H54 (cell line): ENCODE measurements at regions not wholly inside any gene's neighbourhood (a gene's known extent, or its start where the extent isn't known, plus 50 kb on each side); places are given as distances from the start of the nearest gene placed in this dataset.
A peak's percentile ranks its signal among the peaks of the same experiment; 100 is the strongest.
"Not testable (repeated sequence)": the region's sequence is repeated elsewhere in the genome, so short reads cannot be mapped to it uniquely, and the experiment has no call there.

Source experiments
- DNase-seq: peaks from one replicate; pipeline ENCODE4 v3.0.0; 2011; ENCODE audit warnings: low spot score, mixed read lengths; ENCODE audit not compliant: insufficient read length
- FAIRE-seq: peaks from 3 replicates; lab custom pipeline; 2011; peaks lifted over from hg19 to GRCh38; lab: Jason Lieb, UNC
- POLR2A ChIP-seq: IDR thresholded peaks from 2 replicates; pipeline ENCODE4 v1.6.1; 2011; ENCODE audit warnings: low read depth, mild to moderate bottlenecking, low read length

- DNase-seq (no peak), FAIRE-seq (no peak)
- TF ChIP-seq POLR2A: no peak
Measured at GRCh38 chr11:37353192-37353591, 755.2 kb upstream of the RAG2 start.

DNA sequence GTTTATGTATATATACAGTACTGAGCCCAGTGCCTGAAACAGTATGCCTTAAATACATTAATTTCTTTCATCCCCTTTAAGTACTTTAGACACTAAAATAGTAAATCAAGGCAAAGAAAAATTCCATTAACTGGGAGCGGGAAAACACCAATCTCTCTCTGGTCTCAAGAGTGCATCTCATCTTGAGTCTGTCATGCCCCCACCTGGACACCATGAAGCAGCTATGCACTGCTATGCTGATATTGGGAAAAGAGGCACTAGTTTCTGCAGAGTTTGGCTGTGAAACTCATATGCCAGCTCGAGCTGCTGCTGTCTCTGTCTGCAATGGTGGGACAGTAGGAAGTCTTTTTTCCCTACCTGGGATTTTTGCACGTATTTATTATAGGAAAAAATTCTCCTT lies 754.4 kb upstream of the RAG2 start:
- FAIRE-seq: no peak
- no peak for TF ChIP-seq POLR2A

GRCh38 chr11:37343290-37343689 lies 745.3 kb upstream of the RAG2 start:
- no peak for TF ChIP-seq POLR2A
- FAIRE-seq (no peak), DNase-seq (no peak)

More for the DNA sequence above, 754.4 kb upstream of the RAG2 start:
- no peak for DNase-seq

GRCh38 chr11:37336401-37336800 lies 738.4 kb upstream of the RAG2 start:
- FAIRE-seq (no peak), DNase-seq (no peak)
- no peak for TF ChIP-seq POLR2A

DNA sequence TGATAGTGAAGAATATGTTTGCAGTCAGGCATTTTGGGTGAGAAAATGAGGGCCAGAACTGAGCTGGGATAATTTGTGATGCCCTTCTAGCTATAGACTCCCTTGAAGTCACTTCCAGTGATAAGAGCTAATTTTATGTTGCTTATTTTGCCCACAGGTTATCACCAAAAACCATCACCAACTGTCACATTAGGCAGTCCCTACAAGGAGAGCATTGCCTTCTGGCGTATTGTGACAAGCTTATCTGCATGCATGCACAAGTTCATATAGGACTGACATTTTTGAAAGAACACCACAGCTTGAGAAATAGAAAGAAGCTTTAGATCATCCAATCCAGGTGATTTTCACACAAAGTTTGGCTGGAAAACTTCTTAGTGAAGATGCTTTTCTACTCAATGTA lies 735.3 kb upstream of the RAG2 start:
- no peak for FAIRE-seq
- DNase-seq: no peak
- TF ChIP-seq POLR2A: no peak

DNA sequence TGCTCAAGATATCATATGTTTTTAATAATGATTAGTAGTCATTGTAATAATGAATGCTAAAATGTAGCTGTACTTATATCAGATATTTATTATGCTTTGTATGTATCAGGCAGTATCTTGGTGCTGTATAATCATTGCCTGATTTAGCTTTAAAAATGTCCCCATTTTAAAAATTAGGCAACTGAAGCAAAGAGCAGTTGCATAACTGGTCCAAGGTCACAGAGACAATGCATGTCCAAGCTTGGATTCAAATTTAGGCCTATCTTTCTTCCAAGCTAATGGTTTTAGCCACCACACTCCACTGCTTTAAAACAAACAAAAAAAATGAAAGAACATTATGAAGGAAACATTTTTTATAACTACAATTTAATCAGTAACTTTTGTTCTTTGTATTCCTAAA lies 725.8 kb upstream of the RAG2 start:
- FAIRE-seq: no peak

DNA sequence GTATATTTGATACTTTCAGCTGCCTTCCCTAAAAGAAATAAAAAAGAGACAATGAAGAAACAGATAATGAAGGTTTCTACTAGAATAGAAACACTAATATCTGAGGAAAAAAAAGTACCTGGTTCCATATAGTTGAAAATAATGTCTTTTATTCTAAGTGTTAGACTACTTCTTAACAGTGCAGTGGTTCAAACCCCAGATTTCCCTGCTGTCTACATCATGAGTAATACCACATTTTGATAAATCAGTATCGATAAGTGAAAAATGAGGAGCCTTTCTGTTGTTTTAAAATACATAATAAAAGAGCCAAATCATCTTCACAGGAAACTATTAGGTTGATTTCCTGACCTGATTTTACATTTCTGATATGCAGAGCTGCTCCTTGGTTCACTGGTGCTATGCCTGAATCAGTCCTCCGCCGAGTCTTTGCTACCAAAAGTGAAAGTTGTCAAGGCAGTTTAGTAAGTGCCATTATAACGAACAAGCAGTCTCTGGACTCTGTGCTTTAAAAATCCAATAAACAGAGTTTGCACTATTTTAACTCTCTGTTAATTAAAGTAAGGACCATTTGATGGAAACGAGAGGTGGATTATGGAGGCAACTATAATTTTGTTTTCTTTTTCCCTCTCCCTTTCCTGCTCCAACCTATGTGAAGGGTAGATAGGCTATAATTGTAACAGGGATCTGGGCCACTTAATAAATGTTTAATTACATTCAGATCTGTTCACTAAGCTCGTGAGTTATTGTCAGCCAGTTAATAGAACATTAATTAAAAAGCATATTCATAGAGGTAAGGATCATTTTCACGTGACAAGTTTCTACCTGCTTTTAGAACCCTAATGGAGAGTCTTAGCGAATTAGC lies 724.5 kb upstream of the RAG2 start:
- TF ChIP-seq POLR2A: no peak
- peak; percentile 86 for FAIRE-seq

More for the DNA sequence above, 725.8 kb upstream of the RAG2 start:
- DNase-seq: no peak
- no peak for TF ChIP-seq POLR2A

DNA sequence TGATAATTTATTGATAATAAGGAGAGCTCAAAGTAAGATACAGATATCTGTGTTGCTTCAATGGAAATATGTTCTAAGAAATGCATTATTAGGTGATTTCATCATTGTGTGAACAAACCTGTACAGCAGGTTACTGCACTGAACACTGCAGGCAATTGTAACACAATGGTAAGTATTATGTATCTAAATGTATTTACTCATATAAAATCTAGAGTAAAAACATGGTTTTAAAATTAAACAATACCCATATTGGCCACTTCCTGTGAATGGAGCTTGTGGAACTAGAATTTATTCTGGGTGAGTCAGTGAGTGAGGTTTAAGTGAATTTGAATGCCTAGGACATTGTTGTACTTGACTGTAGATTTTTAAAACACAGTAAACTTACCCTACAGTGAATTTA lies 722.9 kb upstream of the RAG2 start:
- DNase-seq: no peak
- TF ChIP-seq POLR2A: no peak
- FAIRE-seq: no peak

More for the DNA sequence above, 724.5 kb upstream of the RAG2 start:
- no peak for DNase-seq

- no peak for TF ChIP-seq POLR2A
- DNase-seq: no peak
- no peak for FAIRE-seq
Measured at GRCh38 chr11:37317803-37318202, 719.8 kb upstream of the RAG2 start.

DNA sequence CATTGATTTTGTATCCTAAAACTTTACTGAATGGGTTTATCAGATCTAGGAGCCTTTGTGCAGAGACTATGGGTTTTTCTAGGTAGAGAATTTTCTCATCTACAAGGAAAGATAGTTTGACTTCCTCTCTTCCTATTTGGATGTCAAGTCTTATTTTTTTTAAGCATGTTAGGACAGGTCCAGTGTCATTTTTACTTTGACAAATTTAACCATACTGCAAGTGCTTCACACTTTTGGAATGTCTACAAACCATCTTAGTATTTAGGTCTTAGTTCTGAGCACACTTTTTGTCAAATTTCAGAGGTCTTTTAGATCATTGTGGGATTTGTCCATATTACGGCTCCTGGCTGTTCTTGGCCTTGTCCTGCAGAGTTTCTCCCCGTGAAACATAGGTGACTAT lies 715.2 kb upstream of the RAG2 start:
- TF ChIP-seq POLR2A: no peak
- DNase-seq: no peak
- no peak for FAIRE-seq

DNA sequence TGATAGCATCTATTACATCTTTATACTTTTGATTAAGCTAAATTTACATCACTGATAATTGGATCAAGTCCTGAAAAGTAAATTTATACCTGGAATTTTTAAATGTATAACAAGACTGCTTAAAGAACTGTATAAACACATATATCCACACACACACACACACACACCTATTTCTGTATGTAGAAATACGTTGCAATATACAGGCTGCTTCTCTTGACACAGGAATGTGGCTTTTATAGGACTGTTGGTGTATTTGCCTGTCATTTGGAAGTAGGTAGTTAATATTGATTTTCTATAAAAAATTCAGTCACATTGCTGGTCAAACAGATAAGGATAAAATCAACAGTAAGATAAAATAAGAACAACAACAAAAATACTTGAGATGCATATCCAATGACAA lies 708.5 kb upstream of the RAG2 start:
- DNase-seq: no peak
- no peak for FAIRE-seq
- no peak for TF ChIP-seq POLR2A

- not testable (repeated sequence) for DNase-seq, FAIRE-seq
Measured at GRCh38 chr11:37301405-37301804, 703.4 kb upstream of the RAG2 start.

DNA sequence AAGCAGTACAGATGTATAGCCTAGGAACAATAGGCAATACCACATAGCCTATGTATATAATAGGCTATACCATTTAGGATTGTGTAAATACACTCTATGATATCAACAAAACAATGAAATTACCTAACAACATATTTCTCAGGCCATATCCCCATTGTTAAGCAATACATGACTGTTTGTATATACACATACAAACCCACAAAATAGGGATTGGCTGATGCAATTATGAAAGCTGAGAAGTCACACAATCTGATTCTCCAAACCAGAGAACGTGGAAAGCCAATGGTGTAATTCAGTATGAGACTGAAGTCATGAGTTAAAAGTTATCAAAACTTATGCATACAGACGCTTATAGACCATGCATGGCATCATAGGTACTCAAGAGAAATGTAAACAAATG lies 700.1 kb upstream of the RAG2 start:
- no peak for TF ChIP-seq POLR2A
- FAIRE-seq (no peak), DNase-seq (no peak)

DNA sequence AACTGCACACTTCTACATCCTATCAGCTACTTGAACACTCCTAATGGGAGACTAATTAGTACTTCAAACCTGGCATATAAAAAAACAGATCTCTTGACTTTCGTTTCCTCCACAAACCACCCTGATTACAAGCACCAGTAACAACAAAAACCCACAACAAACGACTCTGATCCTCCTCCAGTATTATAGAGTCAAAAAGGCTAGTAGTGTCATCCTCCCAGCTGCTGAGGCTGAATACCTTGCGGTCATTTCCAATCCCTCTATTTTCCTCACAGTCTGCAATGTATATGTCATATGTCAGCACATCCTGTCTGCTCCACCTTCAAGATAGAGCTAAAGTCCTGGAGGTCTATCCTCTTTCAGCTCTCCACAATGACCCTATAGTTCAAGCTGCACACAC lies 688.9 kb upstream of the RAG2 start:
- no peak for TF ChIP-seq POLR2A
- FAIRE-seq (no peak), DNase-seq (no peak)

DNA sequence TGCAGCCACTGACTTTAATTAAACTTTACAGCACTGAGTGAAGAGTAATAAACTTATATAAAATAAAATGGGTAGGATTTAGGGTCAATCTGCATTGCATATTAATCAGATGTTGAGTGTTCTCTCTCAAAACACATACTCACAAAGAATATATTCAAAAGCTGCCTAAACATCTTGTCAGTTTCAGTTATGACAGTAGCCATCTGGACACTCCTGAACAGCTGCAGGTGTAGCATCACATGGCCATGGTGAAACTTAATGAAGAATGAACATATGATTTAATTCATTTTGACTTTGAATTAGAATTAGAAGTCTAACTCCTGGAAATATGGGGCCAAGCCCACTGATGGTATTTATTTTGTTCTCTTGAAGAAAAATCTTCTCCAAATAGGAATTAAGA lies 684.3 kb upstream of the RAG2 start:
- no peak for DNase-seq
- FAIRE-seq: no peak
- no peak for TF ChIP-seq POLR2A
